Ishikawa (cell line): ENCODE measurements at regions not wholly inside any gene's neighbourhood (a gene's known extent, or its start where the extent isn't known, plus 50 kb on each side); places are given as distances from the start of the nearest gene placed in this dataset.

Experiments used
- CEBPB ChIP-seq: IDR thresholded peaks from 2 replicates; pipeline ENCODE4 v1.6.1; 2012
- CREB1 ChIP-seq: IDR thresholded peaks from 2 replicates; pipeline ENCODE4 v1.6.1; 2012; ENCODE audit warnings: low read depth
- EGR1 ChIP-seq: IDR thresholded peaks from 2 replicates; pipeline ENCODE4 v1.6.1; 2012
- EP300 ChIP-seq: IDR thresholded peaks from 2 replicates; pipeline ENCODE4 v1.6.1; 2012; ENCODE audit warnings: borderline replicate concordance
- FOXM1 ChIP-seq: IDR thresholded peaks from 2 replicates; pipeline ENCODE4 v1.6.1; 2012; ENCODE audit warnings: low read depth, borderline replicate concordance
- MAX ChIP-seq: IDR thresholded peaks from 2 replicates; pipeline ENCODE4 v1.6.1; 2012
- NFIC ChIP-seq: IDR thresholded peaks from 2 replicates; pipeline ENCODE4 v1.6.1; 2012
- RAD21 ChIP-seq: IDR thresholded peaks from 2 replicates; pipeline ENCODE4 v1.6.1; 2012; ENCODE audit warnings: low read depth
- TAF1 ChIP-seq: IDR thresholded peaks from 2 replicates; pipeline ENCODE4 v1.6.1; 2012; ENCODE audit warnings: low read depth, mild to moderate bottlenecking
- TCF12 ChIP-seq: IDR thresholded peaks from 2 replicates; pipeline ENCODE4 v1.6.1; 2012; ENCODE audit warnings: low read depth
- TEAD4 ChIP-seq: IDR thresholded peaks from 2 replicates; pipeline ENCODE4 v1.6.1; 2012
- USF1 ChIP-seq: IDR thresholded peaks from 2 replicates; pipeline ENCODE4 v1.6.1; 2012
- YY1 ChIP-seq: IDR thresholded peaks from 2 replicates; pipeline ENCODE4 v1.6.1; 2012; ENCODE audit warnings: low read depth
- ZBTB7A ChIP-seq: IDR thresholded peaks from 2 replicates; pipeline ENCODE4 v1.6.1; 2012; ENCODE audit warnings: low read depth
- TF ChIP-seq, protein P1 (sequence below): IDR thresholded peaks from 2 replicates; pipeline ENCODE4 v1.6.1; 2012; ENCODE audit warnings: low read depth, mild to moderate bottlenecking

- TF ChIP-seq NFIC (no peak), CEBPB (no peak), MAX (no peak), EGR1 (no peak), TCF12 (no peak), RAD21 (no peak), TEAD4 (no peak), EP300 (no peak), CREB1 (no peak), TAF1 (no peak)
- TF ChIP-seq, protein P1, sequence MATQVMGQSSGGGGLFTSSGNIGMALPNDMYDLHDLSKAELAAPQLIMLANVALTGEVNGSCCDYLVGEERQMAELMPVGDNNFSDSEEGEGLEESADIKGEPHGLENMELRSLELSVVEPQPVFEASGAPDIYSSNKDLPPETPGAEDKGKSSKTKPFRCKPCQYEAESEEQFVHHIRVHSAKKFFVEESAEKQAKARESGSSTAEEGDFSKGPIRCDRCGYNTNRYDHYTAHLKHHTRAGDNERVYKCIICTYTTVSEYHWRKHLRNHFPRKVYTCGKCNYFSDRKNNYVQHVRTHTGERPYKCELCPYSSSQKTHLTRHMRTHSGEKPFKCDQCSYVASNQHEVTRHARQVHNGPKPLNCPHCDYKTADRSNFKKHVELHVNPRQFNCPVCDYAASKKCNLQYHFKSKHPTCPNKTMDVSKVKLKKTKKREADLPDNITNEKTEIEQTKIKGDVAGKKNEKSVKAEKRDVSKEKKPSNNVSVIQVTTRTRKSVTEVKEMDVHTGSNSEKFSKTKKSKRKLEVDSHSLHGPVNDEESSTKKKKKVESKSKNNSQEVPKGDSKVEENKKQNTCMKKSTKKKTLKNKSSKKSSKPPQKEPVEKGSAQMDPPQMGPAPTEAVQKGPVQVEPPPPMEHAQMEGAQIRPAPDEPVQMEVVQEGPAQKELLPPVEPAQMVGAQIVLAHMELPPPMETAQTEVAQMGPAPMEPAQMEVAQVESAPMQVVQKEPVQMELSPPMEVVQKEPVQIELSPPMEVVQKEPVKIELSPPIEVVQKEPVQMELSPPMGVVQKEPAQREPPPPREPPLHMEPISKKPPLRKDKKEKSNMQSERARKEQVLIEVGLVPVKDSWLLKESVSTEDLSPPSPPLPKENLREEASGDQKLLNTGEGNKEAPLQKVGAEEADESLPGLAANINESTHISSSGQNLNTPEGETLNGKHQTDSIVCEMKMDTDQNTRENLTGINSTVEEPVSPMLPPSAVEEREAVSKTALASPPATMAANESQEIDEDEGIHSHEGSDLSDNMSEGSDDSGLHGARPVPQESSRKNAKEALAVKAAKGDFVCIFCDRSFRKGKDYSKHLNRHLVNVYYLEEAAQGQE, result no peak
Measured at GRCh38 chr20:22428051-22428450, 156.3 kb downstream of the FOXA2 start.

DNA sequence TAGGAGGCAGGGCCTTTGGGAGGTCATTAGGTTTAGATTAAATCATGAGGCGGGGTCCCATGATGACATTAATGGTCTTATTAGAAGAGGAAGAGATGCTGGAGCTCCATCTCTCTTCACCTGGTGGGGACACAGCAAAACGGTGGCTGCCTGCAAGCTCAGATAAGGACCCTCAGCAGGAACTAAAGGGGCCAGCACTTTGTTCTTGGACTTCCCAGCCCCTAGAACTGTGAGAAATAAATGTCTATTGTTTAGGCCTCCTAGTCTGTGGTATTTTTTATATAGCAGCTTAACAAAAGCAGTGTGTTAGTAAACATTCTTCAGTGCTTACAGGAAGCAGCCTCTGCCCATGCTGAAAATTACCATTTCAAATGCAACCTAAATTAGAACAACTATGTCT, 157.6 kb downstream of the FOXA2 start:
- TF ChIP-seq, protein P1, result no peak
- no peak for TF ChIP-seq USF1
- TF ChIP-seq YY1, result no peak
- no peak for TF ChIP-seq MAX
- no peak for TF ChIP-seq TAF1
- no peak for TF ChIP-seq CREB1
- TF ChIP-seq NFIC, result no peak
- no peak for TF ChIP-seq RAD21
- no peak for TF ChIP-seq EP300
- no peak for TF ChIP-seq TCF12
- no peak for TF ChIP-seq ZBTB7A
- no peak for TF ChIP-seq TEAD4

DNA sequence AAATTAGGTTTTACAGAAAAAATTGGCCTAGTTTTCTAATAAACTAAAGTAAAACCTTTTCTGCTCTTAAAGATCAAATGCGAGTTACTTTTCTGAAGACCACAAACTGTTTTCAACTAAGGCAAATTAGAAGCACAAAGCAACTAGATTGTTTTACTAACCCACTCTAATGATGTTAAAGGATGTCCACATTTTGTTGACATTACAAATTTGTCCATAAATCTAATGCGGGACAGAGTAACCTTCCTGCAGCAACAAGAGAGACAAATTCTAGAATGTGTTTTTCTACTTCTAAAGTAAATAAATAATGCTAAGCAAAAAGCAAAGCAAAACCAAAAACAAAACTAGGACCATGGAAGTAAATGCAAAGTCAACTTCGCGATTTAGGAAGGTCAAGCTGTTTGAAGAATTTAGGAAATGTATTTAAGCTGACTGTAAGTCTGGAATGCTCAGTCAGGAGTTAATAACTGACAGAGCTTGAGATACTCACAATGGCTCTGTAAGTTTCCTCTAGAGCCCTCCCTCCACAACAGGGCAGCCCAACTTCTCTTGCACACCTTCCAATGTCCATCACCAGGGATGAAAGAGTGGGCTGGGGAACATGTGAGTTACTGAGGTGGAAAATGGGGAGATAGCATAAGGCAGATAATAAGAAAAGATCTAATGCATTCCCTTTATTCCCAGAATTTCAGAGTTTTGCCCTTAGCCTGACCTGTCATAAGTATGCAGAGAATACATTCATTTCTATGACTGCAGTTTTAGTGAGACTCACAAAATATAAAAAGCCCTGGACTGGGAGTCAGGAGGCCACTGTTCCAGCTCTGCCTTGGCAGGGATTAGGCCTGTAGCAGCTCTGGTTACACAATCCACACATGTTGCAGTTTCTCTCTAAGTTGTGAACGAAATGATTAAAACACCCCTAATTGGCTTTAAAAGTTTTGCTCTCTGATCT, 158.8 kb downstream of the FOXA2 start:
- TF ChIP-seq RAD21 (no peak), EGR1 (no peak), MAX (no peak), USF1 (no peak), YY1 (no peak), TAF1 (no peak)

DNA sequence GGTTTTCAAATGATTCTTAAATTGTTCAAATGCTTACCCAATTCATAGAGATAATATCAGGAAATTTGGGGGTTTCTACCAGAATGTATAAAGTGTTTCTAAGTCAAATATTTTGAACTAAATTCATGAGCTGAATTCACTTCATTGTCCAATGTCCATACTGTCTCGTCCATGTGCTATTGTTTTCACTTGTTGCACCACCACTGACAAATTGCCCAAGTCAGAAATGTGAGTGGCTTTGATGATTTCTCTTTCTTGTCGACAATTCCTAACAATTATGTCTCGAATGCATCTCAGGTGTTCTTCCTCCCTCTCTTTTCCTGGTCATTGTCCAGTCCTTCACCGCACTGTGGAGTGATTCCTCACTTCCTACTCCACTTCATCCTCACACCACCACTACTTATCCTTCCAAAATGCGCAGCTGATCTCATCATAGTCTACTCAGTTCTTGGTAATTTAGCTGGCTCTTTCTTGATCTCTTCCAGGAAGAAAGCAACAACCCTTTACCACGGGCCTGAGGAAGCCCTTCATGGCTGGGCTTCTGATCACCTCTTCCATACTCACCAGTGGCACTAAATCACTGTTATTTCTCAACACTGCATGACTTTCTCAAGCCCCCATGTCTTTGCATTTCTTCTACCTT, 161.1 kb downstream of the FOXA2 start:
- TF ChIP-seq FOXM1, result no peak
- TF ChIP-seq ZBTB7A, result no peak
- TF ChIP-seq EGR1, result no peak
- TF ChIP-seq USF1, result no peak
- TF ChIP-seq MAX, result no peak
- TF ChIP-seq RAD21, result no peak
- TF ChIP-seq CEBPB, result no peak
- TF ChIP-seq YY1, result no peak
- TF ChIP-seq, protein P1, result no peak
- TF ChIP-seq TAF1, result no peak
- TF ChIP-seq TCF12, result no peak
- no peak for TF ChIP-seq NFIC
- no peak for TF ChIP-seq EP300
- TF ChIP-seq TEAD4, result no peak
- no peak for TF ChIP-seq CREB1
